ENCODE measurements at regions not wholly inside any gene's neighbourhood (a gene's known extent, or its start where the extent isn't known, plus 50 kb on each side); places are given as distances from the start of the nearest gene placed in this dataset.

GRCh38 chr6:166761801-166762200, 134.8 kb upstream of the RPS6KA2 start:
- no peak overlapping the region for H3K27ac ChIP-seq (ENCODE audit: extremely low read length, insufficient read depth, low read length)
- in situ Hi-C loops (cut with HindIII; ENCODE audit: extremely low pct_ligation_motif_present, low pct_unique_long_range_greater_than_20kb) = no loop called here
- ChIA-PET CTCF (ENCODE audit: low intra/inter-chr PET ratio, low total read pairs) (no interaction called here), POLR2A (no interaction called here)
- 0 out of 2 replicates have a peak, but pooled peaks cover 3% of the 10 kb centered on the region for H4K20me1 ChIP-seq (ENCODE audit: insufficient read depth, low read length)
- H3K4me1 ChIP-seq (ENCODE audit: insufficient read depth, low read length) = peaks cover 3% of the 10 kb centered on the region
- DNase-seq (ENCODE audit: low spot score) = no peak
- H3K4me3 ChIP-seq (replicated peaks in 1 of 3; ENCODE audit: insufficient read depth in 1 of 3, low read depth in 2 of 3, low read length in 3 of 3) = no peak overlapping the region
- H3K9ac ChIP-seq (ENCODE audit: insufficient read depth, low read depth, low read length) = no peak overlapping the region
- no peaks in the 10 kb centered on the region for H3K36me3 ChIP-seq (replicated peaks in 1 of 2; ENCODE audit: control insufficient read depth in 1 of 2, insufficient read depth in 2 of 2, low read length in 2 of 2)
- FAIRE-seq = no peak
- peaks cover 4 to 50% of the 10 kb centered on the region in 2 experiments; a peak in 4 of 5 replicates for H3K27me3 ChIP-seq (ENCODE audit: control insufficient read depth in 1 of 2, insufficient read depth in 2 of 2, low read length in 2 of 2)
- H3K4me2 ChIP-seq (ENCODE audit: low read depth, low read length) = no peak overlapping the region
- H3K9me3 ChIP-seq (ENCODE audit: low read length) = no peaks in the 10 kb centered on the region
- no peak for ATAC-seq
- H3K79me2 ChIP-seq (ENCODE audit: insufficient read depth, low read length) = no peaks in the 10 kb centered on the region
- intact Hi-C loops (cut with micrococcal nuclease; ENCODE audit: unreplicated experiment) = no loop called here
- WGBS (ENCODE audit: low lambda C conversion rate) = 42% methylated on average over 9 of the region's 9 CpGs
- H2AFZ ChIP-seq (ENCODE audit: low read length) = no peak overlapping the region
- no TSS peak for BruUV-seq (replicated peaks)
- TF ChIP-seq TBP (CRISPR knock-in tag; IDR thresholded peaks at IDR 0.05) = no peak
- TF ChIP-seq SATB2 (CRISPR knock-in tag; IDR thresholded peaks at IDR 0.05) = no peak
- no peak for TF ChIP-seq PHF8 (CRISPR knock-in tag; IDR thresholded peaks at IDR 0.05)
- TF ChIP-seq NONO (IDR thresholded peaks at IDR 0.05) = no peak
- no peak for TF ChIP-seq NONO (CRISPR knock-in tag; conservative IDR thresholded peaks at IDR 0.05)
- no peak for TF ChIP-seq CSRNP2 (CRISPR knock-in tag; conservative IDR thresholded peaks at IDR 0.05; ENCODE audit: low read depth)
- TF ChIP-seq ZNF512 (CRISPR knock-in tag; IDR thresholded peaks at IDR 0.05) = no peak
- TF ChIP-seq KLF15 (CRISPR knock-in tag; IDR thresholded peaks at IDR 0.05; ENCODE audit: borderline replicate concordance) = no peak
- no peak for TF ChIP-seq CAMTA2 (CRISPR knock-in tag; IDR thresholded peaks at IDR 0.05; ENCODE audit: borderline replicate concordance)
- no peak for TF ChIP-seq KDM4B (CRISPR knock-in tag; IDR thresholded peaks at IDR 0.05)
- no peak for TF ChIP-seq EP300 (IDR thresholded peaks at IDR 0.05; ENCODE audit: low read depth in 2 of 2, low read length in 2 of 2)
- no peak for TF ChIP-seq EP300 (CRISPR knock-in tag; IDR thresholded peaks at IDR 0.05; ENCODE audit: borderline replicate concordance)
- TF ChIP-seq MED8 (CRISPR knock-in tag; IDR thresholded peaks at IDR 0.05; ENCODE audit: insufficient replicate concordance) = no peak
- no peak for TF ChIP-seq ZNF431 (CRISPR knock-in tag; IDR thresholded peaks at IDR 0.05; ENCODE audit: borderline replicate concordance, low read depth)
- no peak for TF ChIP-seq FOSL2 (CRISPR knock-in tag; IDR thresholded peaks at IDR 0.05)
- TF ChIP-seq ZNF589 (CRISPR knock-in tag; conservative IDR thresholded peaks at IDR 0.05) = no peak

All from HepG2 (cell line).